ENCODE measurements at regions not wholly inside any gene's neighbourhood (a gene's known extent, or its start where the extent isn't known, plus 50 kb on each side); places are given as distances from the start of the nearest gene placed in this dataset.
A peak's percentile ranks its signal among the peaks of the same experiment; 100 is the strongest.

- no peak for DNase-seq
Observed at GRCh38 chr10:8946451-8946850, 892.0 kb downstream of the GATA3 start.

GRCh38 chr10:8950978-8951377, 896.5 kb downstream of the GATA3 start:
- DNase-seq, result no peak

GRCh38 chr10:8951440-8952089, 897.1 kb downstream of the GATA3 start:
- DNase-seq, result no peak

- DNase-seq, result no peak
Observed at GRCh38 chr10:8956400-8956799, 901.9 kb downstream of the GATA3 start.

GRCh38 chr10:8962249-8962648, 907.8 kb downstream of the GATA3 start:
- no peak for DNase-seq

- no peak for DNase-seq
Observed at GRCh38 chr10:8967061-8967460, 912.6 kb downstream of the GATA3 start.

- no peak for DNase-seq
Observed at GRCh38 chr10:8969853-8970252, 915.4 kb downstream of the GATA3 start.

- DNase-seq, result no peak
Observed at GRCh38 chr10:8975535-8975934, 921.0 kb downstream of the GATA3 start.

- no peak for DNase-seq
Observed at GRCh38 chr10:8978100-8978499, 923.6 kb downstream of the GATA3 start.

GRCh38 chr10:8979976-8980375, 925.5 kb downstream of the GATA3 start:
- DNase-seq, result no peak

- no peak for DNase-seq
Observed at GRCh38 chr10:8981277-8981676, 926.8 kb downstream of the GATA3 start.

GRCh38 chr10:8985651-8986050, 931.2 kb downstream of the GATA3 start:
- DNase-seq, result no peak

- DNase-seq, result no peak
Observed at GRCh38 chr10:8986975-8987374, 932.5 kb downstream of the GATA3 start.

- DNase-seq, result no peak
Observed at GRCh38 chr10:8987712-8988111, 933.2 kb downstream of the GATA3 start.

GRCh38 chr10:8990280-8990987, 935.9 kb downstream of the GATA3 start:
- DNase-seq, result no peak

GRCh38 chr10:8992009-8992408, 937.5 kb downstream of the GATA3 start:
- DNase-seq, result no peak

- no peak for DNase-seq
Observed at GRCh38 chr10:8993864-8994263, 939.4 kb downstream of the GATA3 start.

GRCh38 chr10:8998751-8999150, 944.3 kb downstream of the GATA3 start:
- DNase-seq, result no peak

GRCh38 chr10:9003122-9003521, 948.6 kb downstream of the GATA3 start:
- no peak for DNase-seq

GRCh38 chr10:9004736-9005135, 950.2 kb downstream of the GATA3 start:
- no peak for DNase-seq

- DNase-seq, result no peak
Observed at GRCh38 chr10:9009505-9009904, 955.0 kb downstream of the GATA3 start.

- DNase-seq, result peak; percentile 43
Observed at GRCh38 chr10:9010093-9010492, 955.6 kb downstream of the GATA3 start.

GRCh38 chr10:9010931-9011670, 956.6 kb downstream of the GATA3 start:
- DNase-seq, result no peak

GRCh38 chr10:9012312-9012711, 957.8 kb downstream of the GATA3 start:
- DNase-seq, result no peak
